IMR-90 (cell line): ENCODE measurements at regions not wholly inside any gene's neighbourhood (a gene's known extent, or its start where the extent isn't known, plus 50 kb on each side); places are given as distances from the start of the nearest gene placed in this dataset.

Experiments
- ATAC-seq: fragments of 200-7000 bp; cut with Tn5 transposase; 2 replicates; pipeline ENCODE4 v1.9.1; 2020; ENCODE audit warnings: low read depth, mild to moderate bottlenecking, moderate library complexity
- BruUV-seq: library from RNA; stranded (reverse); fragments of 400-500 nt; replicated peaks from 2 replicates; lab custom pipeline; 2021; lab: Mats Ljungman, UMichigan
- CTCF ChIA-PET: fragments of 300-600 bp; formaldehyde crosslinking; extraction: SDS; loops from one replicate; lab custom pipeline; 2021; ENCODE audit warnings: antibody characterized with exemption; lab: Yijun Ruan, JAX
- POLR2A ChIA-PET: fragments of 300-600 bp; sonication (Branson Sonifier 250); formaldehyde crosslinking; loops from one replicate; lab custom pipeline; 2022; ENCODE audit warnings: antibody characterized with exemption; ENCODE audit not compliant: unreplicated experiment; lab: Charles Lee
- DNase-seq: peaks from one replicate; pipeline ENCODE4 v3.0.0; 2013
- H2AFZ ChIP-seq: replicated peaks from 2 replicates; pipeline ENCODE3; 2013; ENCODE audit warnings: low read length, mild to moderate bottlenecking; ENCODE audit not compliant: poor library complexity
- H2AK5ac ChIP-seq: 2 replicates; pipeline ENCODE4 v1.6.1; 2013; ENCODE audit warnings: low read depth, low read length, inconsistent platforms
- H2AK9ac ChIP-seq: replicated peaks from 2 replicates; pipeline ENCODE3; 2013; ENCODE audit warnings: mild to moderate bottlenecking, low read depth, low read length, moderate library complexity; ENCODE audit not compliant: poor library complexity
- H2BK120ac ChIP-seq: 2 replicates; pipeline ENCODE4 v1.6.1; 2013; ENCODE audit warnings: low read depth, low read length, inconsistent platforms
- H2BK15ac ChIP-seq: 3 replicates; pipeline ENCODE4 v1.6.1; 2013; ENCODE audit warnings: low read depth, low read length, inconsistent platforms
- H2BK20ac ChIP-seq: 2 replicates; pipeline ENCODE4 v1.6.1; 2013; ENCODE audit warnings: low read depth, mild to moderate bottlenecking, inconsistent platforms, low read length, moderate library complexity
- H2BK5ac ChIP-seq: 2 replicates; pipeline ENCODE4 v1.6.1; 2013; ENCODE audit warnings: mild to moderate bottlenecking, low read depth, low read length, inconsistent platforms; ENCODE audit not compliant: poor library complexity, severe bottlenecking
- H3K14ac ChIP-seq: replicated peaks from 2 replicates; pipeline ENCODE4 v1.6.1; 2013; ENCODE audit warnings: low read depth, low read length, inconsistent platforms
- H3K18ac ChIP-seq: 2 replicates; pipeline ENCODE4 v1.6.1; 2013; ENCODE audit warnings: low read depth, low read length, control low read depth
- H3K23ac ChIP-seq: 2 replicates; pipeline ENCODE4 v1.6.1; 2013; ENCODE audit warnings: low read depth, low read length, inconsistent platforms
- H3K27ac ChIP-seq: 2 replicates; pipeline ENCODE4 v1.5.1; 2013; ENCODE audit warnings: mild to moderate bottlenecking, control low read depth, low read length; ENCODE audit not compliant: insufficient read depth
- H3K27me3 ChIP-seq: 2 replicates; pipeline ENCODE4 v1.6.1; 2013; ENCODE audit warnings: low read length; ENCODE audit not compliant: control insufficient read depth, insufficient read depth
- H3K36me3 ChIP-seq: 2 replicates; pipeline ENCODE4 v1.6.1; 2013; ENCODE audit warnings: low read length, mixed read lengths; ENCODE audit not compliant: control insufficient read depth, insufficient read depth
- H3K4ac ChIP-seq: 2 replicates; pipeline ENCODE4 v1.6.1; 2013; ENCODE audit warnings: low read depth, low read length, inconsistent platforms
- H3K4me1 ChIP-seq: 2 replicates; pipeline ENCODE4 v1.6.1; 2013; ENCODE audit warnings: low read length, mixed read lengths; ENCODE audit not compliant: control insufficient read depth, insufficient read depth
- H3K4me2 ChIP-seq: 2 replicates; pipeline ENCODE4 v1.6.1; 2013; ENCODE audit warnings: low read depth, mild to moderate bottlenecking, control low read depth, low read length, moderate library complexity
- H3K4me3 ChIP-seq: 2 replicates; pipeline ENCODE4 v1.5.1; 2013; ENCODE audit warnings: low read depth, mild to moderate bottlenecking, control low read depth, low read length, moderate library complexity; ENCODE audit not compliant: insufficient read depth
- H3K56ac ChIP-seq: 2 replicates; pipeline ENCODE4 v1.6.1; 2013; ENCODE audit warnings: low read length, inconsistent platforms; ENCODE audit not compliant: insufficient read depth; ENCODE audit errors: extremely low read depth
- H3K79me1 ChIP-seq, 2 experiments: 2 replicates each; pipeline ENCODE4 v1.6.1; 2013; ENCODE audit warnings: low read length in 2 of 2, inconsistent platforms in 1 of 2, low read depth in 1 of 2
- H3K9ac ChIP-seq: 2 replicates; pipeline ENCODE4 v1.6.1; 2013; ENCODE audit warnings: low read depth, low read length, control low read depth
- H3K9me1 ChIP-seq: 2 replicates; pipeline ENCODE4 v1.6.1; 2013; ENCODE audit warnings: low read length, inconsistent platforms; ENCODE audit not compliant: insufficient read depth
- H3K9me3 ChIP-seq: 2 replicates; pipeline ENCODE4 v1.6.1; 2013; ENCODE audit warnings: low read length; ENCODE audit not compliant: control insufficient read depth, insufficient read depth
- H4K20me1 ChIP-seq: 2 replicates; pipeline ENCODE4 v1.6.1; 2013; ENCODE audit warnings: low read length, inconsistent platforms; ENCODE audit not compliant: insufficient read depth
- H4K5ac ChIP-seq: 2 replicates; pipeline ENCODE4 v1.6.1; 2013; ENCODE audit warnings: mild to moderate bottlenecking, low read depth, low read length, control low read depth
- H4K8ac ChIP-seq, 2 experiments: 2 replicates each; pipeline ENCODE4 v1.6.1; 2013; ENCODE audit warnings: low read depth in 2 of 2, low read length in 2 of 2, control low read depth in 1 of 2, inconsistent platforms in 1 of 2
- H4K91ac ChIP-seq: 2 replicates; pipeline ENCODE4 v1.6.1; 2013; ENCODE audit warnings: low read depth, low read length, inconsistent platforms; ENCODE audit not compliant: insufficient read depth
- BHLHE40 ChIP-seq: fragments of 150-350 bp; IDR thresholded peaks from 2 replicates; pipeline ENCODE4 v1.6.1; 2016; ENCODE audit warnings: mild to moderate bottlenecking, low read depth, low read length
- CHD1 ChIP-seq: IDR thresholded peaks from 2 replicates; pipeline ENCODE4 v1.6.1; 2012; ENCODE audit warnings: low read depth, low read length, improper control_type of control experiment
- MAFK ChIP-seq: IDR thresholded peaks from 2 replicates; pipeline ENCODE4 v1.6.1; 2012; ENCODE audit warnings: low read depth, low read length, improper control_type of control experiment
- MAZ ChIP-seq: IDR thresholded peaks from 2 replicates; pipeline ENCODE4 v1.6.1; 2012; ENCODE audit warnings: low read depth, mild to moderate bottlenecking, low read length, improper control_type of control experiment, moderate library complexity, borderline replicate concordance
- MXI1 ChIP-seq: IDR thresholded peaks from 2 replicates; pipeline ENCODE4 v1.6.1; 2012; ENCODE audit warnings: low read depth, mild to moderate bottlenecking, low read length, moderate library complexity, borderline replicate concordance
- POLR2A ChIP-seq: IDR thresholded peaks from 2 replicates; pipeline ENCODE4 v1.6.1; 2012; ENCODE audit warnings: mild to moderate bottlenecking, low read depth, low read length
- WGBS, 2 experiments: methylation state at CpG; one replicate each; pipeline versions ENCODE4 v1.1.5 to v1.1.7; 2013; ENCODE audit warnings: missing lambda C conversion rate in 2 of 2; ENCODE audit not compliant: insufficient read length in 1 of 2; ENCODE audit errors: extremely low coverage in 2 of 2; 5-methylcytosine and 5-hydroxymethylcytosine counted together
- dilution Hi-C: fragments of 300-500 bp; cut with HindIII; formaldehyde crosslinking; loops from one replicate; pipeline ENCODE4 v1.14.3; 2018; ENCODE audit warnings: low sequenced_read_pairs; ENCODE audit not compliant: unreplicated experiment
- in situ Hi-C: fragments of 300-500 bp; cut with MboI; formaldehyde crosslinking; loops from 3 replicates; pipeline ENCODE4 v1.14.3; 2019; ENCODE audit warnings: low sequenced_read_pairs, inconsistent platforms, mixed read lengths
- intact Hi-C: fragments of 100-400 bp; cut with micrococcal nuclease; formaldehyde crosslinking; loops from 2 replicates; pipeline ENCODE4 v1.10.0; 2022
- TF ChIP-seq, protein P1 (sequence below): fragments of 150-350 bp; IDR thresholded peaks from 2 replicates; pipeline ENCODE4 v1.6.1; 2017; ENCODE audit warnings: mild to moderate bottlenecking, antibody characterized with exemption, low read length, low read depth
- TF ChIP-seq, protein P2 (sequence below): conservative IDR thresholded peaks from 2 replicates; pipeline ENCODE4 v1.5.1; 2012; ENCODE audit warnings: mild to moderate bottlenecking, low read depth, low read length, improper control_type of control experiment

DNA sequence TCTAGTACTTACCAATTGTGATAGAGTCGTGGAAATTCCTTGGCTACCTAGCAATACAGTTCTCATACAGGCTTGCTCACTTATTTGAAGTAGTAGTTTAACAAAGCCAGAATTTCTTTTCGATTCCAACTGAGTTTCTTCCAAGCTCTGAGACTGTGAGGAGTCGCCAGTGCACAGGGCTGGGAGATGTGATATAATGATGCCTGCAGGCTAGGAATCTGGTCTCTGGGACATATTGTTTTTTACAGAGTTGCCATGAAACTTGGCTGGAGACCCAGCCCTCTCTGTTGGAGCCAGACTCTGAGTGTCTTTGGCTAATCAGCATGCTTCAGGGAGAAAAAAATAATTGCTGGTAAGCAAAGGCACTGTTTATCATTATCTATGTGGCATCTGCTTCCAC is 698.8 kb upstream of the GOT2 start:
- Histone ChIP-seq H3K18ac (no peak overlapping the region), H3K9me3 (no peaks in the 10 kb centered on the region), H3K56ac (no peak overlapping the region), H2BK15ac (no peak overlapping the region), H4K91ac (no peak overlapping the region), H4K20me1 (no peaks in the 10 kb centered on the region), H3K4ac (no peak overlapping the region), H3K9me1 (no peaks in the 10 kb centered on the region), H2BK5ac (no peak overlapping the region), H2AFZ (no peak overlapping the region), H3K4me2 (no peak overlapping the region), H3K23ac (no peak overlapping the region), H3K14ac (no peak overlapping the region), H3K27ac (no peak overlapping the region), H3K4me3 (no peak overlapping the region), H3K79me1 (no peaks in the 10 kb centered on the region), H2BK120ac (no peak overlapping the region), H3K27me3 (no peaks in the 10 kb centered on the region), H4K5ac (no peak overlapping the region), H2AK9ac (no peak overlapping the region), H3K9ac (no peak overlapping the region), H2BK20ac (no peak overlapping the region), H3K36me3 (no peaks in the 10 kb centered on the region), H4K8ac (no peak overlapping the region), H2AK5ac (no peak overlapping the region), H3K4me1 (no peaks in the 10 kb centered on the region)
- TF ChIP-seq MAZ: no peak
- no peak for TF ChIP-seq CHD1
- TF ChIP-seq, protein P1, sequence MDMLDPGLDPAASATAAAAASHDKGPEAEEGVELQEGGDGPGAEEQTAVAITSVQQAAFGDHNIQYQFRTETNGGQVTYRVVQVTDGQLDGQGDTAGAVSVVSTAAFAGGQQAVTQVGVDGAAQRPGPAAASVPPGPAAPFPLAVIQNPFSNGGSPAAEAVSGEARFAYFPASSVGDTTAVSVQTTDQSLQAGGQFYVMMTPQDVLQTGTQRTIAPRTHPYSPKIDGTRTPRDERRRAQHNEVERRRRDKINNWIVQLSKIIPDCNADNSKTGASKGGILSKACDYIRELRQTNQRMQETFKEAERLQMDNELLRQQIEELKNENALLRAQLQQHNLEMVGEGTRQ: no peak
- TF ChIP-seq MAFK: no peak
- TF ChIP-seq BHLHE40: no peak
- TF ChIP-seq POLR2A: no peak
- no peak for TF ChIP-seq MXI1
- TF ChIP-seq, protein P2, sequence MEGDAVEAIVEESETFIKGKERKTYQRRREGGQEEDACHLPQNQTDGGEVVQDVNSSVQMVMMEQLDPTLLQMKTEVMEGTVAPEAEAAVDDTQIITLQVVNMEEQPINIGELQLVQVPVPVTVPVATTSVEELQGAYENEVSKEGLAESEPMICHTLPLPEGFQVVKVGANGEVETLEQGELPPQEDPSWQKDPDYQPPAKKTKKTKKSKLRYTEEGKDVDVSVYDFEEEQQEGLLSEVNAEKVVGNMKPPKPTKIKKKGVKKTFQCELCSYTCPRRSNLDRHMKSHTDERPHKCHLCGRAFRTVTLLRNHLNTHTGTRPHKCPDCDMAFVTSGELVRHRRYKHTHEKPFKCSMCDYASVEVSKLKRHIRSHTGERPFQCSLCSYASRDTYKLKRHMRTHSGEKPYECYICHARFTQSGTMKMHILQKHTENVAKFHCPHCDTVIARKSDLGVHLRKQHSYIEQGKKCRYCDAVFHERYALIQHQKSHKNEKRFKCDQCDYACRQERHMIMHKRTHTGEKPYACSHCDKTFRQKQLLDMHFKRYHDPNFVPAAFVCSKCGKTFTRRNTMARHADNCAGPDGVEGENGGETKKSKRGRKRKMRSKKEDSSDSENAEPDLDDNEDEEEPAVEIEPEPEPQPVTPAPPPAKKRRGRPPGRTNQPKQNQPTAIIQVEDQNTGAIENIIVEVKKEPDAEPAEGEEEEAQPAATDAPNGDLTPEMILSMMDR: no peak
- ChIA-PET CTCF (no interaction called here), POLR2A (interaction anchor here (0.7 kb wide), 1 partner anchor 507 kb away, joined by 15 read pairs; no protein-coding TSS in a partner anchor)
- intact Hi-C loops: no loop called here
- WGBS, 2 experiments: no CpG with 5 or more reads among the region's 3 CpGs
- dilution Hi-C loops: no loop called here
- no TSS peak for BruUV-seq
- in situ Hi-C loops: no loop called here
- no peak for ATAC-seq
- DNase-seq: no peak
